Daoy (cell line): ENCODE measurements at regions not wholly inside any gene's neighbourhood (a gene's known extent, or its start where the extent isn't known, plus 50 kb on each side); places are given as distances from the start of the nearest gene placed in this dataset.

Source experiments
- DNase-seq: peaks from one replicate; pipeline ENCODE4 v3.0.0-alpha.2; 2015; ENCODE audit warnings: low read depth

- DNase-seq: no peak
These were observed 63.1 kb downstream of the LRRC32 start for GRCh38 chr11:76607431-76607830.

- DNase-seq: no peak
These were observed 65.0 kb downstream of the LRRC32 start for GRCh38 chr11:76605338-76606074.

GRCh38 chr11:76604626-76605241 is 65.8 kb downstream of the LRRC32 start:
- DNase-seq: peak; percentile 55

GRCh38 chr11:76604081-76604625 is 66.4 kb downstream of the LRRC32 start:
- DNase-seq: no peak

GRCh38 chr11:76603202-76603601 is 67.3 kb downstream of the LRRC32 start:
- no peak for DNase-seq
